ENCODE measurements at regions not wholly inside any gene's neighbourhood (a gene's known extent, or its start where the extent isn't known, plus 50 kb on each side); places are given as distances from the start of the nearest gene placed in this dataset.
"Not testable (repeated sequence)": the region's sequence is repeated elsewhere in the genome, so short reads cannot be mapped to it uniquely, and the experiment has no call there.

GRCh38 chr20:48523191-48523995 lies 304.4 kb downstream of the PREX1 start:
- 67% methylated on average over 6 of the region's 6 CpGs for whole genome bisulfite sequencing
- DNase-seq (ENCODE audit: extremely low spot score), result peak; percentile 58

GRCh38 chr20:48521121-48521520 lies 306.7 kb downstream of the PREX1 start:
- DNase-seq (ENCODE audit: extremely low spot score), result no peak
- 74% methylated on average over 5 of the region's 5 CpGs for WGBS
- Histone ChIP-seq H3K4me3 (ENCODE audit: low read depth, low read length) (no peak overlapping the region), H3K36me3 (ENCODE audit: insufficient read depth) (no peaks in the 10 kb centered on the region), H3K27ac (ENCODE audit: low read depth) (no peak overlapping the region), H3K4me1 (ENCODE audit: insufficient read depth) (no peaks in the 10 kb centered on the region)

More at GRCh38 chr20:48523191-48523995, 304.4 kb downstream of the PREX1 start:
- Histone ChIP-seq H3K27ac (ENCODE audit: low read depth) (no peak overlapping the region), H3K4me1 (ENCODE audit: insufficient read depth) (no peaks in the 10 kb centered on the region), H3K4me3 (ENCODE audit: low read depth, low read length) (no peak overlapping the region), H3K36me3 (ENCODE audit: insufficient read depth) (no peaks in the 10 kb centered on the region)

- DNase-seq (ENCODE audit: extremely low spot score); H3K27ac ChIP-seq (ENCODE audit: low read depth); H3K4me3 ChIP-seq (ENCODE audit: low read depth, low read length); H3K36me3 ChIP-seq (ENCODE audit: insufficient read depth); H3K4me1 ChIP-seq (ENCODE audit: insufficient read depth): not testable (repeated sequence)
- WGBS, result 62% methylated on average over 11 of the region's 11 CpGs
Measured at GRCh38 chr20:48516196-48516595, 311.6 kb downstream of the PREX1 start.

GRCh38 chr20:48514577-48514976 lies 313.2 kb downstream of the PREX1 start:
- H3K4me1 ChIP-seq (ENCODE audit: insufficient read depth); H3K27ac ChIP-seq (ENCODE audit: low read depth); DNase-seq (ENCODE audit: extremely low spot score); H3K4me3 ChIP-seq (ENCODE audit: low read depth, low read length); H3K36me3 ChIP-seq (ENCODE audit: insufficient read depth): not testable (repeated sequence)
- 88% methylated on average over 6 of the region's 12 CpGs for WGBS

- H3K4me1 ChIP-seq (ENCODE audit: insufficient read depth); H3K36me3 ChIP-seq (ENCODE audit: insufficient read depth); H3K27ac ChIP-seq (ENCODE audit: low read depth); H3K4me3 ChIP-seq (ENCODE audit: low read depth, low read length); DNase-seq (ENCODE audit: extremely low spot score): not testable (repeated sequence)
- WGBS, result 86% methylated on average over 13 of the region's 16 CpGs
Measured at GRCh38 chr20:48512539-48512938, 315.3 kb downstream of the PREX1 start.

GRCh38 chr20:48505066-48505465 lies 322.7 kb downstream of the PREX1 start:
- 90% methylated on average over 10 of the region's 12 CpGs for WGBS
- DNase-seq (ENCODE audit: extremely low spot score); H3K4me3 ChIP-seq (ENCODE audit: low read depth, low read length); H3K36me3 ChIP-seq (ENCODE audit: insufficient read depth); H3K27ac ChIP-seq (ENCODE audit: low read depth); H3K4me1 ChIP-seq (ENCODE audit: insufficient read depth): not testable (repeated sequence)

- DNase-seq (ENCODE audit: extremely low spot score), result no peak
- Histone ChIP-seq H3K4me3 (ENCODE audit: low read depth, low read length) (no peak overlapping the region), H3K27ac (ENCODE audit: low read depth) (no peak overlapping the region), H3K4me1 (ENCODE audit: insufficient read depth) (no peaks in the 10 kb centered on the region), H3K36me3 (ENCODE audit: insufficient read depth) (no peaks in the 10 kb centered on the region)
- WGBS, result 73% methylated on average over 14 of the region's 14 CpGs
Measured at GRCh38 chr20:48503166-48503815, 324.5 kb downstream of the PREX1 start.

- H3K4me1 ChIP-seq (ENCODE audit: insufficient read depth), result no peaks in the 10 kb centered on the region
- no peak for DNase-seq (ENCODE audit: extremely low spot score)
- H3K36me3 ChIP-seq (ENCODE audit: insufficient read depth), result no peaks in the 10 kb centered on the region
- H3K4me3 ChIP-seq (ENCODE audit: low read depth, low read length), result no peak overlapping the region
- H3K27ac ChIP-seq (ENCODE audit: low read depth), result no peak overlapping the region
- WGBS, result 81% methylated on average over 9 of the region's 9 CpGs
Measured at GRCh38 chr20:48502758-48503157, 325.0 kb downstream of the PREX1 start.

GRCh38 chr20:48502016-48502415 lies 325.8 kb downstream of the PREX1 start:
- DNase-seq (ENCODE audit: extremely low spot score), result no peak
- Histone ChIP-seq H3K4me1 (ENCODE audit: insufficient read depth) (no peaks in the 10 kb centered on the region), H3K27ac (ENCODE audit: low read depth) (no peak overlapping the region), H3K4me3 (ENCODE audit: low read depth, low read length) (no peak overlapping the region), H3K36me3 (ENCODE audit: insufficient read depth) (no peaks in the 10 kb centered on the region)
- WGBS, result 85% methylated on average over 9 of the region's 9 CpGs

GRCh38 chr20:48500900-48501299 lies 326.9 kb downstream of the PREX1 start:
- not testable (repeated sequence) for H3K36me3 ChIP-seq (ENCODE audit: insufficient read depth); H3K4me3 ChIP-seq (ENCODE audit: low read depth, low read length); H3K27ac ChIP-seq (ENCODE audit: low read depth); DNase-seq (ENCODE audit: extremely low spot score); H3K4me1 ChIP-seq (ENCODE audit: insufficient read depth)
- WGBS, result 73% methylated on average over 9 of the region's 9 CpGs

- not testable (repeated sequence) for DNase-seq (ENCODE audit: extremely low spot score); H3K36me3 ChIP-seq (ENCODE audit: insufficient read depth); H3K27ac ChIP-seq (ENCODE audit: low read depth); H3K4me1 ChIP-seq (ENCODE audit: insufficient read depth); H3K4me3 ChIP-seq (ENCODE audit: low read depth, low read length)
- 61% methylated on average over 4 of the region's 4 CpGs for WGBS
Measured at GRCh38 chr20:48498939-48499338, 328.9 kb downstream of the PREX1 start.

GRCh38 chr20:48498125-48498524 lies 329.7 kb downstream of the PREX1 start:
- H3K4me3 ChIP-seq (ENCODE audit: low read depth, low read length); DNase-seq (ENCODE audit: extremely low spot score); H3K36me3 ChIP-seq (ENCODE audit: insufficient read depth); H3K27ac ChIP-seq (ENCODE audit: low read depth); H3K4me1 ChIP-seq (ENCODE audit: insufficient read depth): not testable (repeated sequence)
- 79% methylated on average over 4 of the region's 4 CpGs for WGBS

GRCh38 chr20:48493966-48494365 lies 333.8 kb downstream of the PREX1 start:
- Histone ChIP-seq H3K36me3 (ENCODE audit: insufficient read depth) (no peaks in the 10 kb centered on the region), H3K4me3 (ENCODE audit: low read depth, low read length) (no peak overlapping the region), H3K27ac (ENCODE audit: low read depth) (no peak overlapping the region), H3K4me1 (ENCODE audit: insufficient read depth) (no peaks in the 10 kb centered on the region)
- no peak for DNase-seq (ENCODE audit: extremely low spot score)
- WGBS, result 81% methylated on average over 8 of the region's 8 CpGs

GRCh38 chr20:48493331-48493730 lies 334.5 kb downstream of the PREX1 start:
- not testable (repeated sequence) for H3K4me1 ChIP-seq (ENCODE audit: insufficient read depth); H3K4me3 ChIP-seq (ENCODE audit: low read depth, low read length); H3K27ac ChIP-seq (ENCODE audit: low read depth); DNase-seq (ENCODE audit: extremely low spot score); H3K36me3 ChIP-seq (ENCODE audit: insufficient read depth)
- 76% methylated on average over 18 of the region's 18 CpGs for WGBS
